ENCODE measurements at regions not wholly inside any gene's neighbourhood (a gene's known extent, or its start where the extent isn't known, plus 50 kb on each side); places are given as distances from the start of the nearest gene placed in this dataset.

DNA sequence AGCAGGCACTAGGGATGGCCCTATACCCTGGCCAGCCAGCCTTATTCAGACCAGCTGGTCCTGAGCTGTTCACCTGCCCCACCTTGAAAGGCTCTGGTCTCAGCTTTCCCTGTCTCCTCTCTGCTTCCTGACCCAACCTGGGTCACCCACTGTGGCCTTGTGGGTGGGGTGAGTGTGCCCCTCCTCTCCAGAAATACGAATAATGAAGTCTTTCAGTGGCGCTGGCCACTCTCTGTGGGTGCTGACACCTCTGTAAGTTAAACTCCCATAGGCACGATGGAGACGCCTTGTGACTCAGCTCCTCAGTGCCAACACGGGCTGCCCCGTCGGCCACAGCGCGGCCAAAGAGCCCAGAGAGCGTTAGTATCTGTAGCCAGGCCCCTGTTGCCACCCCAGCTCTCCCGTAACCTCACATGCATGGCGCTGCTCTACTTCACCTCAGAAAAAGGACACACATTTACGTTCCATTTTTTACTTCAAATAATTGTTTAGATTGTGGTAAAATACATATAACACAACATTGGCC lies 74.6 kb upstream of the SEPTIN5 start (continued):
- TF ChIP-seq, protein P1, sequence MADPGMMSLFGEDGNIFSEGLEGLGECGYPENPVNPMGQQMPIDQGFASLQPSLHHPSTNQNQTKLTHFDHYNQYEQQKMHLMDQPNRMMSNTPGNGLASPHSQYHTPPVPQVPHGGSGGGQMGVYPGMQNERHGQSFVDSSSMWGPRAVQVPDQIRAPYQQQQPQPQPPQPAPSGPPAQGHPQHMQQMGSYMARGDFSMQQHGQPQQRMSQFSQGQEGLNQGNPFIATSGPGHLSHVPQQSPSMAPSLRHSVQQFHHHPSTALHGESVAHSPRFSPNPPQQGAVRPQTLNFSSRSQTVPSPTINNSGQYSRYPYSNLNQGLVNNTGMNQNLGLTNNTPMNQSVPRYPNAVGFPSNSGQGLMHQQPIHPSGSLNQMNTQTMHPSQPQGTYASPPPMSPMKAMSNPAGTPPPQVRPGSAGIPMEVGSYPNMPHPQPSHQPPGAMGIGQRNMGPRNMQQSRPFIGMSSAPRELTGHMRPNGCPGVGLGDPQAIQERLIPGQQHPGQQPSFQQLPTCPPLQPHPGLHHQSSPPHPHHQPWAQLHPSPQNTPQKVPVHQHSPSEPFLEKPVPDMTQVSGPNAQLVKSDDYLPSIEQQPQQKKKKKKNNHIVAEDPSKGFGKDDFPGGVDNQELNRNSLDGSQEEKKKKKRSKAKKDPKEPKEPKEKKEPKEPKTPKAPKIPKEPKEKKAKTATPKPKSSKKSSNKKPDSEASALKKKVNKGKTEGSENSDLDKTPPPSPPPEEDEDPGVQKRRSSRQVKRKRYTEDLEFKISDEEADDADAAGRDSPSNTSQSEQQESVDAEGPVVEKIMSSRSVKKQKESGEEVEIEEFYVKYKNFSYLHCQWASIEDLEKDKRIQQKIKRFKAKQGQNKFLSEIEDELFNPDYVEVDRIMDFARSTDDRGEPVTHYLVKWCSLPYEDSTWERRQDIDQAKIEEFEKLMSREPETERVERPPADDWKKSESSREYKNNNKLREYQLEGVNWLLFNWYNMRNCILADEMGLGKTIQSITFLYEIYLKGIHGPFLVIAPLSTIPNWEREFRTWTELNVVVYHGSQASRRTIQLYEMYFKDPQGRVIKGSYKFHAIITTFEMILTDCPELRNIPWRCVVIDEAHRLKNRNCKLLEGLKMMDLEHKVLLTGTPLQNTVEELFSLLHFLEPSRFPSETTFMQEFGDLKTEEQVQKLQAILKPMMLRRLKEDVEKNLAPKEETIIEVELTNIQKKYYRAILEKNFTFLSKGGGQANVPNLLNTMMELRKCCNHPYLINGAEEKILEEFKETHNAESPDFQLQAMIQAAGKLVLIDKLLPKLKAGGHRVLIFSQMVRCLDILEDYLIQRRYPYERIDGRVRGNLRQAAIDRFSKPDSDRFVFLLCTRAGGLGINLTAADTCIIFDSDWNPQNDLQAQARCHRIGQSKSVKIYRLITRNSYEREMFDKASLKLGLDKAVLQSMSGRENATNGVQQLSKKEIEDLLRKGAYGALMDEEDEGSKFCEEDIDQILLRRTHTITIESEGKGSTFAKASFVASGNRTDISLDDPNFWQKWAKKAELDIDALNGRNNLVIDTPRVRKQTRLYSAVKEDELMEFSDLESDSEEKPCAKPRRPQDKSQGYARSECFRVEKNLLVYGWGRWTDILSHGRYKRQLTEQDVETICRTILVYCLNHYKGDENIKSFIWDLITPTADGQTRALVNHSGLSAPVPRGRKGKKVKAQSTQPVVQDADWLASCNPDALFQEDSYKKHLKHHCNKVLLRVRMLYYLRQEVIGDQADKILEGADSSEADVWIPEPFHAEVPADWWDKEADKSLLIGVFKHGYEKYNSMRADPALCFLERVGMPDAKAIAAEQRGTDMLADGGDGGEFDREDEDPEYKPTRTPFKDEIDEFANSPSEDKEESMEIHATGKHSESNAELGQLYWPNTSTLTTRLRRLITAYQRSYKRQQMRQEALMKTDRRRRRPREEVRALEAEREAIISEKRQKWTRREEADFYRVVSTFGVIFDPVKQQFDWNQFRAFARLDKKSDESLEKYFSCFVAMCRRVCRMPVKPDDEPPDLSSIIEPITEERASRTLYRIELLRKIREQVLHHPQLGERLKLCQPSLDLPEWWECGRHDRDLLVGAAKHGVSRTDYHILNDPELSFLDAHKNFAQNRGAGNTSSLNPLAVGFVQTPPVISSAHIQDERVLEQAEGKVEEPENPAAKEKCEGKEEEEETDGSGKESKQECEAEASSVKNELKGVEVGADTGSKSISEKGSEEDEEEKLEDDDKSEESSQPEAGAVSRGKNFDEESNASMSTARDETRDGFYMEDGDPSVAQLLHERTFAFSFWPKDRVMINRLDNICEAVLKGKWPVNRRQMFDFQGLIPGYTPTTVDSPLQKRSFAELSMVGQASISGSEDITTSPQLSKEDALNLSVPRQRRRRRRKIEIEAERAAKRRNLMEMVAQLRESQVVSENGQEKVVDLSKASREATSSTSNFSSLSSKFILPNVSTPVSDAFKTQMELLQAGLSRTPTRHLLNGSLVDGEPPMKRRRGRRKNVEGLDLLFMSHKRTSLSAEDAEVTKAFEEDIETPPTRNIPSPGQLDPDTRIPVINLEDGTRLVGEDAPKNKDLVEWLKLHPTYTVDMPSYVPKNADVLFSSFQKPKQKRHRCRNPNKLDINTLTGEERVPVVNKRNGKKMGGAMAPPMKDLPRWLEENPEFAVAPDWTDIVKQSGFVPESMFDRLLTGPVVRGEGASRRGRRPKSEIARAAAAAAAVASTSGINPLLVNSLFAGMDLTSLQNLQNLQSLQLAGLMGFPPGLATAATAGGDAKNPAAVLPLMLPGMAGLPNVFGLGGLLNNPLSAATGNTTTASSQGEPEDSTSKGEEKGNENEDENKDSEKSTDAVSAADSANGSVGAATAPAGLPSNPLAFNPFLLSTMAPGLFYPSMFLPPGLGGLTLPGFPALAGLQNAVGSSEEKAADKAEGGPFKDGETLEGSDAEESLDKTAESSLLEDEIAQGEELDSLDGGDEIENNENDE (IDR thresholded peaks at IDR 0.05; ENCODE audit: insufficient replicate concordance, low read length), result no peak
- TF ChIP-seq SUZ12 (IDR thresholded peaks at IDR 0.05; ENCODE audit: low read length), result no peak

All from H1 (cell line).